ENCODE measurements at regions not wholly inside any gene's neighbourhood (a gene's known extent, or its start where the extent isn't known, plus 50 kb on each side); places are given as distances from the start of the nearest gene placed in this dataset.

DNA sequence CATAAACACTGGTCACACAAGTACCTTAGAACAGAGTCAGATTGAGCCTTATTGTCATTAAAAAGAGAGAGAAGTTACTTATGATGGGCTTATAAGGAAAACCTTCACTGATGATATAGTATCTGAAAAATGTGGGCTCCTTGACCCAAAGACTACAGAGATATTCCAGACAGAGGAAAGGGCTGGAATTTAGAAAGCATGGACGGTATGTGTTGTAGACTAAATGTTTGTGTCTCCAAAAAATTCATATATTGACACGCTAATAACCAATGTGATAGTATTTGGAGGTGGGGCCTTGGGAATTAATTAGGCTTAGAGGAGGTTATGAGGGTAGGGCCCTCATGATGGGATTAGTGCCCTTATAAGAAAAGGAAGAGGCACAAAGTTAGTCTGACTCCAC lies 61.0 kb upstream of the DAZL start:
- Histone ChIP-seq H3K36me3 (ENCODE audit: control insufficient read depth in 4 of 4, insufficient read depth in 3 of 4, low read depth in 1 of 4, low read length in 3 of 4) (no peaks in the 10 kb centered on the region), H3K27me3 (ENCODE audit: control insufficient read depth in 4 of 4, insufficient read depth in 4 of 4, low read length in 3 of 4) (no peaks in the 10 kb centered on the region), H3K4me1 (ENCODE audit: control insufficient read depth in 4 of 4, insufficient read depth in 4 of 4, low read length in 3 of 4) (no peaks in the 10 kb centered on the region), H3K27ac (ENCODE audit: low read depth in 1 of 2, low read length in 2 of 2) (no peak overlapping the region), H3K9ac (ENCODE audit: low read depth in 1 of 2, low read length in 2 of 2) (no peak overlapping the region), H3K4me3 (ENCODE audit: low read depth in 1 of 3, low read length in 3 of 3) (no peak overlapping the region), H3K9me3 (ENCODE audit: control insufficient read depth in 4 of 4, low read length in 3 of 4) (peaks cover 0 to 2% (median 0%) of the 10 kb centered on the region in 4 donors)
- 96% methylated on average over 2 of the region's 2 CpGs for WGBS
- TF ChIP-seq REST (IDR thresholded peaks at IDR 0.05) (no peak), GABPA (IDR thresholded peaks at IDR 0.05 in 1 of 2, conservative IDR thresholded peaks at IDR 0.05 in 1 of 2) (no peak), ZBTB33 (IDR thresholded peaks at IDR 0.05) (no peak), TAF1 (conservative IDR thresholded peaks at IDR 0.05) (no peak), RXRA (IDR thresholded peaks at IDR 0.05) (no peak)
- DNase-seq (ENCODE audit: low spot score): no peak

DNA sequence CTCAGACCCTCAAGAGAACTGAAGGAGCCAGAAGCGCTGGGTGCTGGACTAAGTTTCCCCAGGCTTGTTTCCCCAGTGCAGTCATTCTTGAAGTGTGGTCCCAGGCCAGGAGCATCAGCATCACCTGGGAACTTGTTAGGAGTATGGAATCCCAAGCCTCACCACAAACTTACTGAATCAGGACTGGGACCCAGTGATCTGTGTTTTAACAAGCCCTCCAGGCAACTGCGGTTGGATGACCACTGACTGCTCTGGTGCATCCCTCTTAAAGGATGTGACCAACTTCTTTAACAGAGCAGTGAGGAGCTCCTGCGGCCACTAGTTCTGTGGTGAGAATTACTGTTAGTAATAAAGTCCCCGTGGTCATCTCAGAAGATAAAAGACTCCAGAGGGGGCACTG lies 62.4 kb upstream of the DAZL start:
- no peak for DNase-seq (ENCODE audit: low spot score)
- TF ChIP-seq REST (IDR thresholded peaks at IDR 0.05) (no peak), HNF4A (conservative IDR thresholded peaks at IDR 0.05) (no peak), YY1 (IDR thresholded peaks at IDR 0.05) (no peak), GABPA (IDR thresholded peaks at IDR 0.05 in 1 of 2, conservative IDR thresholded peaks at IDR 0.05 in 1 of 2) (no peak), SP1 (IDR thresholded peaks at IDR 0.05) (no peak), JUND (IDR thresholded peaks at IDR 0.05) (no peak), TAF1 (conservative IDR thresholded peaks at IDR 0.05) (no peak)
- no peaks in the 10 kb centered on the region for H3K36me3 ChIP-seq (ENCODE audit: control insufficient read depth in 4 of 4, insufficient read depth in 3 of 4, low read depth in 1 of 4, low read length in 3 of 4)
- no peaks in the 10 kb centered on the region for H3K9me3 ChIP-seq (ENCODE audit: control insufficient read depth in 4 of 4, low read length in 3 of 4)
- WGBS: 76% methylated on average over 4 of the region's 4 CpGs
- no peak overlapping the region for H3K27ac ChIP-seq (ENCODE audit: low read depth in 1 of 2, low read length in 2 of 2)
- no peak overlapping the region for H3K4me3 ChIP-seq (ENCODE audit: low read depth in 1 of 3, low read length in 3 of 3)
- H3K27me3 ChIP-seq (ENCODE audit: control insufficient read depth in 4 of 4, insufficient read depth in 4 of 4, low read length in 3 of 4): no peaks in the 10 kb centered on the region
- no peak overlapping the region for H3K9ac ChIP-seq (ENCODE audit: low read depth in 1 of 2, low read length in 2 of 2)
- H3K4me1 ChIP-seq (ENCODE audit: control insufficient read depth in 4 of 4, insufficient read depth in 4 of 4, low read length in 3 of 4): no peaks in the 10 kb centered on the region

Data from liver (tissue), 7 donors.